ENCODE measurements at regions not wholly inside any gene's neighbourhood (a gene's known extent, or its start where the extent isn't known, plus 50 kb on each side); places are given as distances from the start of the nearest gene placed in this dataset.

DNA sequence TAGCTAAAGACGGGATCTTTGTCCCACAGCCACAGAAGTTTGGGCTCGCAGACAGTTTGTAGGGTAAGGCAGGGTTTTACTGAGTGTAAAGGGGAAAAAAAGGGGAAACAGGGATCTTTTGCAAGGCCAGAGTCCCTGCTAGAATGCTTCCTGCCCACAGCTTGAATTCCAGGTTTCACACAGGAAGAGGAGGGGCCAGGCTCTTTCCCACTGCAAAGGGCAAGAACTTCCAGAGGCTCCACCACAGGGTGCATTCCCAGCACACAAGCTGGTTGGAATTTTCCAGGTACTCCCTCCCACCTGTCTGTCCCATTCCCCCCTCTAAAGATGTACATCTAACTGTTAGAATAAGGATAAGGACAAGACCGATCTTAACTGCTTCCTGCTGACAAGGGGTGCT lies 1126.9 kb downstream of the KCNT2 start:
- Histone ChIP-seq H3K9me2 (ENCODE audit: low read depth, low read length) (no peaks in the 10 kb centered on the region), H3K4me1 (ENCODE audit: insufficient read depth, low read length, severe bottlenecking) (peaks cover 4% of the 10 kb centered on the region), H3K9me3 (ENCODE audit: low read length) (no peaks in the 10 kb centered on the region), H2AFZ (ENCODE audit: low read length) (no peak overlapping the region; the same call in 1 of the 2 replicates), H3K79me2 (ENCODE audit: insufficient read depth, low read length) (no peaks in the 10 kb centered on the region), H3K9ac (ENCODE audit: low read length) (no peak overlapping the region), H3K4me2 (ENCODE audit: low read length) (no peak overlapping the region), H3F3A (ENCODE audit: insufficient read depth, low read length) (no peaks in the 10 kb centered on the region), H3K36me3 (ENCODE audit: insufficient read depth, low read length) (no peaks in the 10 kb centered on the region), H3K4me3 (ENCODE audit: low read depth, low read length, poor library complexity, severe bottlenecking) (no peak overlapping the region), H3K27me3 (ENCODE audit: insufficient read depth, low read length) (no peaks in the 10 kb centered on the region), H3K27ac (ENCODE audit: low read depth, low read length, poor library complexity, severe bottlenecking) (no peak overlapping the region), H4K20me1 (ENCODE audit: insufficient read depth, low read length) (no peaks in the 10 kb centered on the region)
- no peak for TF ChIP-seq EZH2 (IDR thresholded peaks at IDR 0.05; ENCODE audit: borderline replicate concordance, low read length)
- TF ChIP-seq, protein P1, sequence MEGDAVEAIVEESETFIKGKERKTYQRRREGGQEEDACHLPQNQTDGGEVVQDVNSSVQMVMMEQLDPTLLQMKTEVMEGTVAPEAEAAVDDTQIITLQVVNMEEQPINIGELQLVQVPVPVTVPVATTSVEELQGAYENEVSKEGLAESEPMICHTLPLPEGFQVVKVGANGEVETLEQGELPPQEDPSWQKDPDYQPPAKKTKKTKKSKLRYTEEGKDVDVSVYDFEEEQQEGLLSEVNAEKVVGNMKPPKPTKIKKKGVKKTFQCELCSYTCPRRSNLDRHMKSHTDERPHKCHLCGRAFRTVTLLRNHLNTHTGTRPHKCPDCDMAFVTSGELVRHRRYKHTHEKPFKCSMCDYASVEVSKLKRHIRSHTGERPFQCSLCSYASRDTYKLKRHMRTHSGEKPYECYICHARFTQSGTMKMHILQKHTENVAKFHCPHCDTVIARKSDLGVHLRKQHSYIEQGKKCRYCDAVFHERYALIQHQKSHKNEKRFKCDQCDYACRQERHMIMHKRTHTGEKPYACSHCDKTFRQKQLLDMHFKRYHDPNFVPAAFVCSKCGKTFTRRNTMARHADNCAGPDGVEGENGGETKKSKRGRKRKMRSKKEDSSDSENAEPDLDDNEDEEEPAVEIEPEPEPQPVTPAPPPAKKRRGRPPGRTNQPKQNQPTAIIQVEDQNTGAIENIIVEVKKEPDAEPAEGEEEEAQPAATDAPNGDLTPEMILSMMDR (IDR thresholded peaks at IDR 0.05; ENCODE audit: low read length), result no peak

DNA sequence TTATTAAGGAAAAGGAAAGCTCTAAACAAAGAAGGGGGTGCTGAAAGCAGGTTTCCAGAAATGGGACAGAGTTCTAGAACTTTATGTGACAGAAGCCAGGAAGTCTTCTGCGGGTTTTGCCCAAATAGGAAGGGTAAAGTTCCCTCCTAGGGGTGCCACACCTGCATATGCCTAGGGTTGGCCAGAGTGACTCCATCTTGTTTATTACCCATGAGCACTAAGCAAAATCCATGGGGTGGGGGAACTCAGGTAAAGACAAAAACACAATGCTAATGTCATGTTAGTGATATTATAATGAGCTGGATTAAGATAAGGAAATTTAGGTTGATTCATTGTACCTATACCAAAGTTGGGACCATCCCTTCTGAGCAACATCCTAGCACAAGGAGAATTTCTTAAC lies 1132.7 kb downstream of the KCNT2 start:
- Histone ChIP-seq H4K20me1 (ENCODE audit: insufficient read depth, low read length) (no peaks in the 10 kb centered on the region), H3K27me3 (ENCODE audit: insufficient read depth, low read length) (no peaks in the 10 kb centered on the region), H3K27ac (ENCODE audit: low read depth, low read length, poor library complexity, severe bottlenecking) (no peak overlapping the region), H3K9ac (ENCODE audit: low read length) (no peak overlapping the region), H3K9me3 (ENCODE audit: low read length) (peaks cover 6% of the 10 kb centered on the region; the same call in 1 of the 2 replicates), H3F3A (ENCODE audit: insufficient read depth, low read length) (no peaks in the 10 kb centered on the region), H3K36me3 (ENCODE audit: insufficient read depth, low read length) (no peaks in the 10 kb centered on the region), H2AFZ (ENCODE audit: low read length) (no peak overlapping the region), H3K4me1 (ENCODE audit: insufficient read depth, low read length, severe bottlenecking) (no peaks in the 10 kb centered on the region), H3K79me2 (ENCODE audit: insufficient read depth, low read length) (no peaks in the 10 kb centered on the region), H3K4me3 (ENCODE audit: low read depth, low read length, poor library complexity, severe bottlenecking) (no peak overlapping the region), H3K4me2 (ENCODE audit: low read length) (no peak overlapping the region), H3K9me2 (ENCODE audit: low read depth, low read length) (no peaks in the 10 kb centered on the region; the same call in 1 of the 2 replicates)
- TF ChIP-seq, protein P1 (IDR thresholded peaks at IDR 0.05; ENCODE audit: low read length), result no peak
- no peak for TF ChIP-seq EZH2 (IDR thresholded peaks at IDR 0.05; ENCODE audit: borderline replicate concordance, low read length)

DNA sequence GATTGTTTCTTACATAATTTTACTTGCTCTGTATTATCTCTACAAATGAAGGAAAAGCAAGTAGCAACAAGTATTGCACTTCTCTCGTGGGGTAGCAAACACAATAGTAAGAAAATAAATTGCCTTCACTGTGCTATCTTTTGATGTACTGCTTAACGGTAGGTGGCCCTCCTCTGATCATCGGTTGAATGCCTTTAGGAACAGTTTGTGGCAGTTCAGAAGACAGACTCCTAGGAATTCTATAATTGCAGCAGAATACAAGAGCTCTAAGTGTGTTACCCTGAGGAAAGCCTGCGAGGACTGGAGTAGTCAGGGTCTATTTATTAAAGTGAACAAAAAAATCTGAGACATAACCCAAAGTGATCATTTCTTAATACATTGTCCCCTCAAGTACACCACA lies 1135.9 kb downstream of the KCNT2 start:
- Histone ChIP-seq H3K36me3 (ENCODE audit: insufficient read depth, low read length) (no peaks in the 10 kb centered on the region), H3K27me3 (ENCODE audit: insufficient read depth, low read length) (no peaks in the 10 kb centered on the region), H2AFZ (ENCODE audit: low read length) (no peak overlapping the region), H3F3A (ENCODE audit: insufficient read depth, low read length) (no peaks in the 10 kb centered on the region), H3K9ac (ENCODE audit: low read length) (no peak overlapping the region), H3K79me2 (ENCODE audit: insufficient read depth, low read length) (no peaks in the 10 kb centered on the region), H3K4me1 (ENCODE audit: insufficient read depth, low read length, severe bottlenecking) (no peaks in the 10 kb centered on the region), H3K4me2 (ENCODE audit: low read length) (no peak overlapping the region), H3K27ac (ENCODE audit: low read depth, low read length, poor library complexity, severe bottlenecking) (no peak overlapping the region), H3K9me2 (ENCODE audit: low read depth, low read length) (no peaks in the 10 kb centered on the region; the same call in 1 of the 2 replicates), H3K4me3 (ENCODE audit: low read depth, low read length, poor library complexity, severe bottlenecking) (no peak overlapping the region), H4K20me1 (ENCODE audit: insufficient read depth, low read length) (no peaks in the 10 kb centered on the region), H3K9me3 (ENCODE audit: low read length) (peaks cover 6% of the 10 kb centered on the region; the same call in 1 of the 2 replicates)
- no peak for TF ChIP-seq EZH2 (IDR thresholded peaks at IDR 0.05; ENCODE audit: borderline replicate concordance, low read length)
- TF ChIP-seq, protein P1 (IDR thresholded peaks at IDR 0.05; ENCODE audit: low read length), result no peak
